ENCODE measurements at regions not wholly inside any gene's neighbourhood (a gene's known extent, or its start where the extent isn't known, plus 50 kb on each side); places are given as distances from the start of the nearest gene placed in this dataset.
A peak's percentile ranks its signal among the peaks of the same experiment; 100 is the strongest.
"Not testable (repeated sequence)": the region's sequence is repeated elsewhere in the genome, so short reads cannot be mapped to it uniquely, and the experiment has no call there.

GRCh38 chr15:22519213-22519612 is 60.5 kb downstream of the GOLGA6L22 start:
- not testable (repeated sequence) for DNase-seq (ENCODE audit: low read depth)

GRCh38 chr15:22526537-22526936 is 67.8 kb downstream of the GOLGA6L22 start:
- DNase-seq (ENCODE audit: low read depth) = not testable (repeated sequence)

- DNase-seq (ENCODE audit: low read depth) = not testable (repeated sequence)
These were observed 68.3 kb downstream of the GOLGA6L22 start for GRCh38 chr15:22527016-22527415.

GRCh38 chr15:22529200-22529599 is 70.5 kb downstream of the GOLGA6L22 start:
- not testable (repeated sequence) for DNase-seq (ENCODE audit: low read depth)

DNA sequence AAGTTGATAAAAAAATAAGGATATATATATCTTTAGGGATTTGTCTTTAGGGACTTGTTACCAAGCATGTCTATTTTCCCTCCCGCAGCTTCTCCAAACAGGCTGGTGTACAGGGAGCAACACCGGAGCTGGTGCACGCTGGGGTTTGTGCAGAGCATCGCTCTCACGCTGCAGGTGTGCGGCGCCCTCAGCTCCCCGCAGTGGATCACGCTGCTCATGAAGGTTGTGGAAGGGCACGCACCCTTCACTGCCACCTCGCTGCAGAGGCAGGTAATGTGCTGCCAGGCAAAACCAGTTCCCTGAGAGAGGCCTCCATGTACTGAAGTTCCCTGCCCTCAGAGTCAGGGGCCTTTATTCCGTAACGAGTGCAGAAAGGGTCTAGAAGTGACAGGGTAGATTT is 101.0 kb downstream of the GOLGA6L22 start:
- DNase-seq (ENCODE audit: low read depth) = not testable (repeated sequence)

DNA sequence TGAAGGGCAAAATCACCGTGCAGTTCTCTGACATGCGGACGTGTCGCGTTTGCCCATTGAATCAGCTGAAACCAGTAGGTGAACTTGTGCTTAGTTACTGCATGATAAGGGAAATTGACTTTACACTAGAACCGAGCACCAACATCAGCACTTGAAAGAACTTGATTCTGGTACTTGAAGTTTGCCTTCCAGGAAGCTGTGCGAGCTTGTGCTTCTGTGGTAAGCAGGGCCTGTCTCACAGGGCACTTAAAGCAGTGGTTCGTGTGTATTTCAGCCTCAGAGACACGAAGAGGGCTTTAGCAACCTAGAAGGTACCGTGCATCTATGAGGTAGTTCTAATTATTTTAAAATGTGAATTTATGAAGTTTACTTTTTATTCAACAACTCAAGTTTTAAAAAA is 103.0 kb downstream of the GOLGA6L22 start:
- DNase-seq (ENCODE audit: low read depth) = not testable (repeated sequence)

- DNase-seq (ENCODE audit: low read depth) = not testable (repeated sequence)
These were observed 107.8 kb downstream of the GOLGA6L22 start for GRCh38 chr15:22566510-22566909.

DNA sequence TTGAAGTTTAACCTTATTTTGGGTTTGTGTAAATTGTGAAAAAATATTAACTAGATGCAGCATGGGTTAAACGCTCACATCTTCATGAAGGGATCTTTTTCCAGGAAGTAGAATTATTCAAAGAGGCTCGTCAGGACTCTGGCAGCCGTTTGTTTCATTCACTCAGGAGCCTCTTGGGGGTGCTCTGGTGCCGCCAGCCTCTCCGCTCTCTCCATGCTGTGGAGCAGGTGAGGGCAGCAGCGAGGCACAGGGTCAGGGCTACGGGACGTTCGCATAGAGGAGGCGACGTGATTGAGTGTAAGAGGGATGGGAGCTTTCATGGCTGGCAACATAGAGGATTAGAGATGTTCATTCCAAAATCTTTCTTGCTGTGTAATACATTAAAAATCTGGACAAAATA is 110.8 kb downstream of the GOLGA6L22 start:
- not testable (repeated sequence) for DNase-seq (ENCODE audit: low read depth)

DNA sequence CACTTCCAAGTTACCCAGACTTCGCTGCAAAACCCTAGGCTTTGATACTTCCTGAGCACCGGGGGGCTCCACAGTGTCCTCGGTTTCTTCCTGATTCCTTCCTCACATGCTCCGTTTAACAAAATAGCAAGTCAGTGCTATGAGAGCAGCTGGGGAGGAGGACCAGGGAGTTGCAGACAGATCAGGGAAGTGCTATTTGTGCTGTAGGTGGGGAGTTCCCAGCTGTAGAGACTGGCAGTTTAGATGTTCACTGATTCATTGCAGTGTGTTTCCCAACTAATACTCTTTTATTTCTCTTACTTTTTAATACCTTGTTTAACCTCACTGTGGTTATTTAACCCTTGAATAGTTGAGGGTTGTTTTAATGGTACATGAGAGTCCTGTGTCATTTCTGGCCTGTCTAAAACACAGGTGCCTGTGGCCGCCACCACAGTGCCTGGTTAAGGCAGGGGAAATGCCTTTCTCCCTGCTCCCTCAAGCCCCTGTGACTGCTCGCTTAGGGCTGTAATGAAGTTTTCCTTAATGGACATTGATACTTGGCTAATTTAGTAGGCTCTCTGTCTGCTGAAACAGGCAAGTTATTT is 113.5 kb downstream of the GOLGA6L22 start:
- not testable (repeated sequence) for DNase-seq (ENCODE audit: low read depth)

GRCh38 chr15:22572792-22573191 is 114.1 kb downstream of the GOLGA6L22 start:
- DNase-seq (ENCODE audit: low read depth) = not testable (repeated sequence)

- not testable (repeated sequence) for DNase-seq (ENCODE audit: low read depth)
These were observed 119.1 kb downstream of the GOLGA6L22 start for GRCh38 chr15:22577828-22578227.

- not testable (repeated sequence) for DNase-seq (ENCODE audit: low read depth)
These were observed 120.5 kb downstream of the GOLGA6L22 start for GRCh38 chr15:22579213-22579612.

DNA sequence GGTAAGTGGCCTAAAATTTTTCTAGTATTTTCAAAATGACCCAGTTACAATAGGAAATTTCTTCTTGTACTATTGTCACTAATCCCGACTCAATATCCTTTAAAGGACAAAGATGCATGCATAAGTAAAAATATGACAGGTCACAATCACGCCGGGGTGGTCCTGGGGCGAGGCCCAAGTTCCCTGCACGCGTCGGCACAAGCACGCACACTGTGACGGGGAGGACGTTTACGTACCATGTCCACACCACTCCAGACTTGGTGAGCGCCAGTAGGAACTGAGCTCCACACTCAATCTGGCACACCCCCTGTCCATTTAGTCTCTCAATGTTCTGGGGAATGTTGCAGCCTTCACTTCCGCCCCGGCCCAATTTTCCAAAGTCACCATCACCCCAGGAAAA is 128.7 kb downstream of the GOLGA6L22 start:
- DNase-seq (ENCODE audit: low read depth) = not testable (repeated sequence)

DNA sequence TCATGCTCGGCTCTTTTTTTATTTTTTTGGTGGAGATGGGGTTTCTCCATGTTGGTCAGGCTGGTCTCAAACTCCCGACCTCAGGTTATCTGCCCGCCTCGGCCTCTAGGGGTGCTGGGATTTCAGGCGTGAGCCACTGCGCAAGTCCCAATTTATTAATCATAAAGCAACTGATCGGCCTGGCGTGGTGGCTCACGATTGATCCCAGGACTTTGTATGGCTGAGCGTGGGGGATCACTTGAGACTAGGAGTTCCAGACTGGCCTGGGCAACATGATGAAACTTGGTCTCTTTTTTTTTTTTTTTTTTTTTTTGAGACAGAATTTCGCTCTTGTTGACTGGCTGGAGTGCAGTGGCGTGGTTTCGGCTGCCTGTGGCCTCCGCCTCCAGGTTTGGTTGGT is 139.8 kb downstream of the GOLGA6L22 start:
- DNase-seq (ENCODE audit: low read depth) = not testable (repeated sequence)

- not testable (repeated sequence) for DNase-seq (ENCODE audit: low read depth)
These were observed 141.0 kb downstream of the GOLGA6L22 start for GRCh38 chr15:22599526-22600320.

DNA sequence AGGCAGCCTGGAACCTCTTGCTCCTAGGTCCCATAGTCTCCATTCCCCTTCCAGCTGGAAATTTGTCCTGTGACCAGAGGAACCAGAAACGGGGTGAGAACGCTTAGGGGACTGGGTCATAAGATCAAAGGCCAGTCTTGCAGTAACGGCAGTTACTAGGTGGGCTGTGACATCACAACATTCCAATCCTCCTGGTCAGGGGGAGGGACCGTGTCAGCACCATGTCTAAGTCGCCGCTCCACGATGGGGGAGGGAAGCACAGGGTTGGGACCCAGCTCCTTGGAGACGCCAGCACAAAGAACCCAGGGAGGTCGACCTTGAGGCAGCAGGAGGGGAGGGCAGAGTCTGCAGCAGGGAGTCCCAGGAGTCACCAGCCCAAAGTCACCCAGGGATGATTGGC is 158.3 kb downstream of the GOLGA6L22 start:
- DNase-seq (ENCODE audit: low read depth) = not testable (repeated sequence)

DNA sequence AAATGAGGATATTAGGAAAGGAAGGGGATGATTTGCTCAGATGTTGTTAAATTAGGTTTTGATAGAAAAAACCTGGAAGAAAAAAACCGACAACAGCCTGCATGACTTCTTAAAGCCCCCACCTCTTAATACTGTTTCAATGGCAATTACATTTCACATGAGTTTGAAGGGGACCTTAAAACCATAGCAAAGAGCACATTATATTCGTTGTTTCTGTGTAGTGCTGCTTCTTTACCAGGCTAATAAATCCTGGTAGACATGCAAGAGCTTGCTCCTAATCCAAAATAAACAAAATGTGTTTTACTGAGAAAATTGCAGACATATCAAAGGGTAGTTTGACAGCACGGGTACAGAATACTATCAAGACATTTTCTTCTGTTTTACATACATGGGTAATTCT is 154.7 kb upstream of the NIPA1 start:
- not testable (repeated sequence) for DNase-seq (ENCODE audit: low read depth)

DNA sequence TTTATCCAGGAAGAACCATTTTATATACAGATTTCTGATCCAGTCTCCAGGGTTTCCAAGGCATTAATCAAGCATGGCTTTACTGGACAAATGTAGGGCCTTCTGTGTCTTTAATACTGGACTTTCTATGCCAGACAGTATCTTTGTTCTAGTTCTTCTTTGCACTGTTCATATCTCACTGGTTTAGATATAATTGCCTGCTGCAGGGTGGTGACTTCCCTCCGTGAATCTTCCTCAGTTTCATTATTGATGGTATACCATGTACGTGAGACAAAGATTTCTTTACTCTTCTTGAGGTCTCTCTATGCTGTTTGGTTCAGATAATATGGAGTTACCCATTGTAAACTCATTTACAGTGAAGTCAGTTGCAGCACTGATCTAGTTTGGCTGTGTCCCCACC is 146.5 kb upstream of the NIPA1 start:
- not testable (repeated sequence) for DNase-seq (ENCODE audit: low read depth)

DNA sequence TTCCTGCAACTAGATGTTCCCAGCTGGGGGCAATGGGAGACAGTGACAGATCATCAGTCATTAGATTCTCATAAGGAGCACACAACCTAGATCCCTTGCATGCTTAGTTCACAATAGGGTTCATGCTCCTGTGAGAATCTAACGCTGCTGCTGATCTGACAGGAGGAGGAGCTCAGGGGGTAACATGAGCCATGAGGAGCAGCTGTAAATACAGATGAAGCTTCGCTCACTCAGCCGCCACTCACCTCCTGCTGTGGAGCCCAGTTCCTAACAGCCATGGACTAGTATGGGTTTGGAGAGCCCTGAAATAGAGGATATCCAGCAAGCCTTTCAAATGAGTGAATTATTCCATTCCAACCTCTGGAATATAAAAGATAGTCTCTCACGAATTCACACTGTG is 137.0 kb upstream of the NIPA1 start:
- not testable (repeated sequence) for DNase-seq (ENCODE audit: low read depth)

DNA sequence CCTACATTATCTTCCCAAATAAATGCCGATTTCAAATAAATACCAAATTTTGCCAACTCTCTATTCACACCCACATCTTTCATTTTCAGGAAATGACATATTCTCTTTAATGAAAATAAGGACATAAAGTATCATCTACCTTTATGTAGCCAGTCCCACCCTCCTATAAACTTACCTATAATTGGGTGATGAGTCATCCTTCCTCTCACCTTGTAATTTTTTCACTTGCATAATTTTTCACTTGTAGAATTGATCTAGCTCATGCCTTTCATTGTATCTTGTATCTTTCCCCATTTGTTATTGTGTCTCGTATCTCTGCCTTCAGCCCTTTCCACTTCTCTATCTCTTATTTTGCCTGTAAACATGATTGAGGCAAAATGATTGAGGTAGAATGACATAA is 135.3 kb upstream of the NIPA1 start:
- not testable (repeated sequence) for DNase-seq (ENCODE audit: low read depth)

GRCh38 chr15:22664294-22665058 is 122.0 kb upstream of the NIPA1 start:
- DNase-seq (ENCODE audit: low read depth) = peak; percentile 19

GRCh38 chr15:22665059-22665702 is 121.3 kb upstream of the NIPA1 start:
- not testable (repeated sequence) for DNase-seq (ENCODE audit: low read depth)

Measured in activated T-cell treated with anti-CD3 and anti-CD28 coated beads for 1 hour (primary cell).